KG1 (cell line): ENCODE measurements at regions not wholly inside any gene's neighbourhood (a gene's known extent, or its start where the extent isn't known, plus 50 kb on each side); places are given as distances from the start of the nearest gene placed in this dataset.

Experiments used
- DNase-seq: peaks from one replicate; lab custom pipeline; 2025; lab: John Stamatoyannopoulos, UW

GRCh38 chr20:7257099-7257498 is 489.6 kb downstream of the BMP2 start:
- no peak for DNase-seq

DNA sequence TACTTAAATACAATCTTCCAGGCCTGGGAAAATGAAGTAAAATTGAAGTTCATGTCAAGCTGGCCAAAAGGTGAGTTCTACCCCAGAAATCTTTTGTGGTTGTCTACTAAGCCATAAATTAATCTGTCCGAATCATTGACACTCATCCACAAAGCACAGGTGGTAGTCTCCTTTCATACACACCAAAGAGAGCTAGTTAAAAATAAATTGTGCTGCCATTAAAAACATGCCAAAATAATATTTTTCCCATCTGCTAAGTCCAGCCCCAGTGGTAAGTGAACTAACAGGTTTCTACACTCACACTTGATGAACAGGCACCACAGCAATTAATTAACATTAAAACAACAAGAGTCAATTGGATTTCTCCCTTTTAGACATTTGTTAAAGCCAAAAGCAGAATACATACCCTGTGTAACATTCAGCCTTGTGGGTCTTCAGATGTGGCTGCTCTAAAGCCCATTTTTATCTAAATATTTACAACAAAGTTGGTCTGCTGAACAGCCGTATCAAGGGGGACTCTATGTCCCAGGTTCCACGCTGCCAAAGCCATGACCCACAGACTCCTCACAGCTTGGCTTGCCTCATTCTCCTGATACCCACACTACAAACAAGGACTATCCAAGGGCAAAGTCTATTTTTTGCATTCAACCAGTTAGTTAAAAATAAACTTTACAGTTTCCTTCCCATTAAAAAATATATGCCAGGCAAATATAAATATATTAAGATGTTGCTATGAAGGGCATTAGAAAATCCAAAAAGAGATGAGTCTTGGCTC is 490.4 kb downstream of the BMP2 start:
- DNase-seq = no peak

DNA sequence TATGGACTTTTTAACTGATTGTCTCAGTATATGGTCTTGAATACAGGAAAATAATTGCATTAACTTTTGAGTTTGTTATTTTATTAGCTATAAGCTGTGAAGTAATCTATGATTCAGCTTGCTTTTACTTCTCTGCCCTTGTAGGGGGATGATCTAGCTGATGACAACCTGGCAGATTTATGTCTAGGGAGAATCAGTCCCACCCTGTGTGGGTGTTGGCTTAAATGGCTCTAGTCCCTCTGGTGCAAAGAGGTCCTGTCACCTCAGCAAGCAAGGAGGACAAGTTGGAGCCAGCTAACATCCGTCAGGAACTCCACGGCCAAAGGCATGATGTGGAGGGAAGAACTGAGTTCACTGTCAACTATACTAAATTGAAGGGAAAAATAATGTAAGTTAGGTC is 495.3 kb downstream of the BMP2 start:
- DNase-seq = no peak

DNA sequence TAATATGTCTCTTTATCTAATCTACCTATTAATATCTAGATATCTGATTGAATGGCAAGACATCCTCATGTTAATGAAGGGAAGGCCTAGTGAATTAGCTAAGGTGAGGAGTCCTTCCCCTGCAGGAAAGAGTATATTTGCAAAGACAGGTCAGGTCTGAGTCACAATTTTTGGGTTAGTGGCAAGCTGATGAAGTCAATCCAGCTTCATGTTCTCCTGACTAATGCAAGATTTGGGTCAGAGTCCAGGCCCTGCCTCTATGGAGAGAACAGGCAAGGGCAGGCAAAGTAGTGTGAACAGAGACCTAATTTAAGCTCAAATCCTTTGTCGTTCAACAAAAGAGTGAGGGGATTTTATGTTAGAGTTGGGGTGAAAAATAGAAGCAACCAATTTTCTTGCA is 496.7 kb downstream of the BMP2 start:
- no peak for DNase-seq

DNA sequence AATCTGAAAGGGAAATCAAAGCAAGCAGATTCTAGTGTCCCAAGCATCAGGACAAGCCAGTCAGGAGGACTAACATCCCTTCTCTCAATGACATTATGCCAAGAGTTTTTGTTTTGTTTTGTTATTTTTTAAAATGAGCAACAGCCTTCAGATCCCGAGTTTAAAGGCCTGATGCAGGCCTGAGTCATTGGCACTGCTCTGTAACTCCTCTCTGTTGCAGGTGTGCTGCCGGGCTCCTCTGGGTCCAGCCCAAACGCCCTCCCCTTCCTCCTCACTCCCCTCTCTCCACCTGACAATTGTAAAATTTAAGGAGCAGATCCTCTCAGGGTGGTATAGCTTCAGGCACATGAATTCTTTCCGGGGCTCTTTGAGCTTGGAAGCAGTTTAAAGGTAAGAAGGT is 502.0 kb downstream of the BMP2 start:
- no peak for DNase-seq

- no peak for DNase-seq
Measured at GRCh38 chr20:7272512-7272911, 505.0 kb downstream of the BMP2 start.

DNA sequence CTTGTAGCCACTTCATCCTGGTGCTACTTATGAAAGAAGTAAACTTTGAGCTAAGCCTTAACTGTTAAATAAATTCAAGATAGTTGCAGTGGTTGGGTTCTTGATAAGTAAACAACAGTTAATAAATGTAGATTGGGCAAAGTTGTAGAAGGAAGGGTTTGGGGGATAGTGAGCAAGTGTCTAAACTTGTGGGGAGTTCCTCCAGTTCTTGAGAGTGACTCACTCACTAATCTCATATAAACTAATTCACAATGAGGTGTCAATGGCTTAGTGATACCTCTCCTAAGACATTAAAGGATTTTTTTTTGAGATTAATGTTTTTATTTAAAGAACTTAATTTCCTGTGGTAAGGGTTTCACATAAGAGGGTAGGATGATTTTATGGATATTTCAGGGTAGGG is 507.4 kb downstream of the BMP2 start:
- no peak for DNase-seq

DNA sequence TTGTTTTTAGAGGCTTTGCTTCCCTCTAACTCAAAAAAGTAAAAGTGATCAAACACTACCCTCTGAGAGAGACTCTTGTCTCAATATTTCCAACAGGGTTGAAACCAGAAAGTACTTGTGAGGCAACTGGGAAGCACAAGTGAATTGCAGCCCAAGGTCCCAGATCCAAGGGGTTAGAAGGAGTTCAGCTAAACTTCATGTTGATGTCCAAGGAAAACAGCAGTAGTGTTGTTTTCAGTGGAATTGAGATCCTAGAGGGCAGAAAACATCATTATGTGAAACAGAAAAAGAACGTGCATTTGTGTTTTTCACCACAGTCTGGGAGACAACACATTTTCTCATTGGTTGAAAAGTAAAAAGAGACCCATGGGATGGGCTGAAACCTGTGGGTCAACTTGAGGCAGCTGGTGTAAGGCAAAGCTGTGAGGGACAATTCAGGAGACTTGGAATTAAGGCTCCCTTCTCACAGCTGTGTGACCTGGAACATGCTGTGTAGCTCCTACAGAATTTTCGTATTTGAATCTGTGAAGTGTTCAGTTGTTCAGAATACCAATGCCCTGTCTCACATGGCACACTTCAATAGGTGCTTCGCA is 508.3 kb downstream of the BMP2 start:
- DNase-seq = no peak

- DNase-seq = peak; percentile 63
Measured at GRCh38 chr20:7285918-7286556, 518.6 kb downstream of the BMP2 start.

- DNase-seq = no peak
Measured at GRCh38 chr20:7291323-7291943, 523.9 kb downstream of the BMP2 start.

DNA sequence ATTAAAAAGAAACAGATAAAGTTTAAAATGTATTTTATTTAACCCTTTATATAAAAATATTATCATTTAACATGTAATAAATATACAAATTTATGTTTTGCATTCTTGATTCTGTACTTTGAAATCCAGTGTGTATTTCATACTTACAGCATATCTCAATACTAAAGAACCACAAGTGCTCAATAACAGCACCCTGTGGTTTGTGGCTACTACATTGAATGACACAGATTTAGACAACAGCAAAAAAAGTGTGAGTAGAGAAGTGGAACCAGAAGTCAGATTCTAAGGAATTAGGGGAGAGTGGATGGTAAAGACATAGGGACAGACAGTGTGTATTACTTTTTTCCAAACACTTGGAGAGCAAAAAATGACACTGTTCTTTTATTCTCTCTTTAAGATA is 524.5 kb downstream of the BMP2 start:
- no peak for DNase-seq

- no peak for DNase-seq
Measured at GRCh38 chr20:7294816-7295360, 527.4 kb downstream of the BMP2 start.

DNA sequence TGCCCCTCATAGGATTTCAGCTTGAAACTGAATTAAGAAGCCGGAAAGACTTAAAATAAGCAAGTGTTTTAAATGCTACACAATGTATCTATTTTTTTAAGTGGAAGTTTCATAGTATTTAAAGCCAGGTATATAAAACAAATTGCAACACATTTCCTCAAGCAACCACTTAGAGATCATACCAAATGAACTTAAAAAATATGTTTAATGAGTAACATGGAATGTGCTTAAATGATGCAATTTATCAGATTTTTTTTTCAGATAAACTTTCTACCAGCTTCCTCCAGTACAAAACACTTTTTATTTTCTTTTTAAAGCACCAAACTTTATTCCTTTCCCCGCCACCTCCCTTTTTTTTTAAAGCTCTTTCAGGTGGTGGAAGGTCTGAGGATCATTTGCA is 534.3 kb downstream of the BMP2 start:
- no peak for DNase-seq

DNA sequence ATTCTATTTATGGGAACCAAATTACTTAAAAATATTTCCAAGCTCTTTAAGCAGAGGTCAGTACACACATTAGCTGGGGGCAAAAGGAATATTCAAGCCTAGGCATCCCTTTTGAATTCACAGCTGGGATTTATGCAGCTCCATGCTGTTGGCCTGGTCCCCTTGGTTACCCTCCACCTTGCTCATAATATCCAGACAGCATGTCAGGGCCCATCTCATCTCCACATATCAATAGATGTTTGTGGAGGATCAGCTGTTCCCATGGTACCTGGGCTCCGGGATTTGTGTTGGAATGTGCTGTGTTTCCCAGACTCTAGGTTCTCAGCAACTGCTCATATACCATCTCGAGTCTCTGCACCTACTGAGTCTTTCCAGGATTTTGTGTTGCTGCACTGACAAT is 534.8 kb downstream of the BMP2 start:
- no peak for DNase-seq

DNA sequence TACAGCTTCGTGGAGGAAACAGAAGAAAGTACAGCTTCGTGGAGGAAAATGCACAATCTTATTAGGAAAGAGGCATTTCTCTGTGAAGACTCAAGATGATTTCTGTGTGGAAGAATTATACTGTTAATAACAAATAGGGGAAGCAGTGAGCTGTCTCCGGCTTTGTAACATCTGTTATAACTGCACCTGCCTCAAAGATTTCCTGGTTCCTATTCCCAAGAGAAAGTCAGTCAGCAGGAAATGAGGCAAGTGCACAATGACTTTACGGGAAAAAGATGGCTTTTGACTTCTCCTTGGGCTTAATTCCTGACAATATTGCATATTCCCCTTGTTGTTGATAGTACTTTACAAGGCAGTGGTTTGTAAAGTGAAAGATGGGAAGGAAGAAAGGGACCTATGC is 538.5 kb downstream of the BMP2 start:
- DNase-seq = no peak

- DNase-seq = no peak
Measured at GRCh38 chr20:7308163-7308562, 540.7 kb downstream of the BMP2 start.

DNA sequence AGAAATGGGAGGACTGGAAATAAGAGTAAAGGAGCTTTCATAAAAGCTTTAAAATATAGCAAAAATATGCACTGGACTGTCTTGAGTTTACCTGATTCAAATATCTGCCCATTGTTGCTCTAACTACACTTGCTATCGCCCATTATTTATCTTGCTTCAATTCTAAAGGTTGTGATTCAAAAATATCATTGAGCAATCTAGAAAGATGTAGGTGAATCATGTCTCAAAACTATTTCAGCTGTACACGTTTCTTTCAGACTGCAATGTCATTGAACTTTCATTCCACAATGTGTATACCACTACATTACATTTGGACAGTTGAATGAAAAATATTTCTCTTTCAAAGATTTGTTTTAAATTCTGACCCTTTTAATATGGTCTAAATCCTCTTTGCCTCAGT is 545.6 kb downstream of the BMP2 start:
- no peak for DNase-seq

DNA sequence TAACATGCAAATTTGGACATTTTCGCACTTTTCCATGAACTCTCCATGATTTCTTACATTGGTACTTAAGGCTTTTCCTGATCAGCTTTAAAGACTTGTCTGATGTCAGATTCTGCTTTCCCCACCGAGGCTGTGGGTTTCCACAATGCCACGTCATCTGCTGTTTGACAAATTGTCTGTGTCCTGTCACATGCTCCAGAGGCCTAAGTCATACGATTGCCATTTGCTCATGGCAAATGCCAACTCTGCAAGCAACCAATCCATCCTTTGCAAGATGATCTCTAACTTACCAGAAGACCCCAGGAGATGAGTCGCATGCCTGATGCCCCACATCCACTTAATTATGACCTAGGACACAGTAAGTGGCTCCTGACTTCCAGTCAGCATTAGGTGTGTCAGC is 556.5 kb downstream of the BMP2 start:
- no peak for DNase-seq

DNA sequence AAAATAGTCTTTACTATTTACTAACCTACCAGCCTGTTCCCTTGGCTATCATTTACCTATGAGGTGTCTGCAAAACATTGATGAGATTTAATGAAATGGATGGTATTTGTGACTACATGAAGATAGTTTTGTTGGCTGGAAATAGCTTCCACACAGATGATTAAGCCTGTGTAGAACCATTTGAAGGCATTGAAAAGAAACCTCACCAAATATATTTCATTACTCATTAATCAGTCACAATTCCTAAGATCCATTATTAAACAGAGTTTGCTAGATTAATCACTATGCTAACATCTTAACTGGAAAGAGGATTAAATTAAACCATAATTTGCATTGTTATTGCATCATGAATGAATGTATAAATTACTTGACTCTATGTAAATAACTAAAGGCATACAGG is 560.3 kb downstream of the BMP2 start:
- DNase-seq = no peak

DNA sequence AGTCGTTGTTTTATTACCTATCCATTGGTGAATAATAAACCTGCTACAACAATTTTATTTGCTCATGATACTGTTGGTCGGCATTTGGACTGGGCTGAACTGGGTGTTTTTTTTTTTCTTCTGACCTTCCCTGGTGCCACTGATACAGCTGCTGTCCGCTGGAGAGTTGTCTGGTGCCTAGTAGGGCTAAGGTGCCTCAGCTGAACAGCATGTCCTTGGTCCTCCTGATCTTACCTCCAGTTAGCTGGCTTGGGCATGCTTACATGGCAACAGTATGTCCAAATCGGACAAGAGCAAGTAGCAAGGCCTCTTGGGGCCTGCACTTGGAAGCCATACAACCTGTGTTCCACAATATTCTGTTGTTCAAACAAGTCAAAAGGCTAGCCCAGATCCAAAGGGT is 563.4 kb downstream of the BMP2 start:
- DNase-seq = no peak

DNA sequence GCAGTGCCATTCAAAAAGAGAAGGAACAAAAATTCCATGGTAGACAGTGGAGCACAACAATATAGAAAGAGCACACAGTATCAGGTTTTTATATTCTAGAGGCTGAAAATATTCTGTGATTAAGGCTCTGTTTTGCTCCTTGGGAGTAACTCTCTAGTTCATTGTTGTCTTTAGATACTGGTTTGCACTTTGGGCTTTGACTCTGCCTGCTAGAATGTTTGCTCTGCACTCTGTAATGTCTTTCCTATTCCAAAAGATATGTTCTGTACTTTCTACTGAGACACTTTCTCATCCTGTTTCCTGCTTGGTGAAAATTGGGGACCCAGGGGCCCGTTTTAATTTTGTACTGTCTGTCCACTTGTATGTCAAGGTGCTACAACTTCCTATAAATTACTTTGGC is 564.7 kb downstream of the BMP2 start:
- no peak for DNase-seq

GRCh38 chr20:7333841-7334240 is 566.4 kb downstream of the BMP2 start:
- no peak for DNase-seq

DNA sequence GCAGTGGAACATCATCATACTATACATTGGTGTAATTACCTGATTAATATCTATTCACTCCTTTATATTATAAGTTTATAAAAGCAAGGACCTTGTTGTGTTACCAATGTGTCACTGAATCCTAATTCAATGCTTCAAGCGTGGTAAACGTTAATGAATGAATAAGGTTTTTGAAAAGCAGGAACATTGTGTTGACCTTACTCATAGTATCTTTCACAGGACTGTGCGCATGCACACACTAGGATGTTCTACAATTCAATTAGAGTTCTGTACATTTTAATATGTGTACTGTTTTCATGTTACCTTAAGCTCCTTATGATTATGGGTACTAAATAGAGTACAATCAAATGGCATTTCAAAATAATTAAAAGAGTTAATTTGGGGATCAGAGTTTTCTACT is 578.5 kb downstream of the BMP2 start:
- DNase-seq = no peak
